ENCODE measurements at regions not wholly inside any gene's neighbourhood (a gene's known extent, or its start where the extent isn't known, plus 50 kb on each side); places are given as distances from the start of the nearest gene placed in this dataset.

DNA sequence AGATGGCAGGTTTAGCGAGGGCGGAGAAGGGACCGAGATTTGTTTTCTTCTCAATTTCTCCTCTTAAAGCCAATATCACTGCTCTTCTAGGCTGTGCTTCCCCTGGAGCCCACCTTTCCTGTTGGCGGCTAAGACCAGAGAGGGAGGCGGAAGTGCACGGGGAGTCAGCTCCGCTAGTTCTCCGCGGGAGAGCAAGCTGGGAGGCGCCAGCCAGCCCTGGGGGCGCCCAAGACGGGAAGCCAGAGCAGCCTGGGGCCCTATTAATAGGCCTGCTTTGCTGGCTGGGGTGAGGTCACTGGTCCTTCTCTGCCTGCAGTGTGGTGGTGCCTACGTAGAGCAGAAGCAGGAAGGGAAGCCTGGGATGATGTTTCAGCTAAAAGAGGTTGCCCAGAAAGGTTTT, 61.6 kb downstream of the LSM5 start:
- Mint-ChIP-seq H3K4me1 (peaks cover 0 to 2% (median 0%) of the 10 kb centered on the region in 4 donors), H3K27me3 (peaks cover 45% of the 10 kb centered on the region), H3K36me3 (no peaks in the 10 kb centered on the region), H3K9me3 (peaks cover 0 to 17% (median 0%) of the 10 kb centered on the region in 7 donors), H3K27ac (no peak overlapping the region), H3K4me3 (no peak overlapping the region)
- ATAC-seq (ENCODE audit: low read depth in 2 of 2): no peak
- no peak for DNase-seq
- Histone ChIP-seq H3K4me1 (ENCODE audit: control insufficient read depth, insufficient read depth, low read length, poor library complexity, severe bottlenecking) (no peaks in the 10 kb centered on the region), H3K4me3 (ENCODE audit: low read depth, low read length) (no peak overlapping the region), H3K36me3 (ENCODE audit: control insufficient read depth, insufficient read depth, low read length) (no peaks in the 10 kb centered on the region), H3K9me3 (ENCODE audit: control insufficient read depth in 2 of 2, low read length in 2 of 2) (peaks cover 0 to 15% of the 10 kb centered on the region in 2 experiments), H3K27ac (ENCODE audit: insufficient read depth, low read length, poor library complexity, severe bottlenecking) (no peak overlapping the region), H3K27me3 (ENCODE audit: control insufficient read depth, insufficient read depth, low read length) (peaks cover 16% of the 10 kb centered on the region)

GRCh38 chr7:32427769-32428291, 62.4 kb downstream of the LSM5 start:
- H3K4me3 Mint-ChIP-seq: no peak overlapping the region
- peak; percentile 2 to 70 (median 52) for DNase-seq
- H3K4me1 Mint-ChIP-seq: peaks cover 0 to 2% (median 0%) of the 10 kb centered on the region in 4 donors
- peaks cover 45% of the 10 kb centered on the region for H3K27me3 Mint-ChIP-seq
- no peak overlapping the region for H3K27ac Mint-ChIP-seq
- H3K4me3 ChIP-seq (ENCODE audit: low read depth, low read length): no peak overlapping the region
- H3K4me1 ChIP-seq (ENCODE audit: control insufficient read depth, insufficient read depth, low read length, poor library complexity, severe bottlenecking): no peaks in the 10 kb centered on the region
- H3K9me3 ChIP-seq (ENCODE audit: control insufficient read depth in 2 of 2, low read length in 2 of 2): peaks cover 0 to 15% of the 10 kb centered on the region in 2 experiments
- H3K27me3 ChIP-seq (ENCODE audit: control insufficient read depth, insufficient read depth, low read length): peaks cover 16% of the 10 kb centered on the region
- peak in 1 of 2 donors; percentile 25 for ATAC-seq (ENCODE audit: low read depth in 2 of 2)
- H3K36me3 ChIP-seq (ENCODE audit: control insufficient read depth, insufficient read depth, low read length): no peaks in the 10 kb centered on the region
- no peaks in the 10 kb centered on the region for H3K36me3 Mint-ChIP-seq
- H3K27ac ChIP-seq (ENCODE audit: insufficient read depth, low read length, poor library complexity, severe bottlenecking): no peak overlapping the region
- H3K9me3 Mint-ChIP-seq: peaks cover 0 to 17% (median 0%) of the 10 kb centered on the region in 7 donors

DNA sequence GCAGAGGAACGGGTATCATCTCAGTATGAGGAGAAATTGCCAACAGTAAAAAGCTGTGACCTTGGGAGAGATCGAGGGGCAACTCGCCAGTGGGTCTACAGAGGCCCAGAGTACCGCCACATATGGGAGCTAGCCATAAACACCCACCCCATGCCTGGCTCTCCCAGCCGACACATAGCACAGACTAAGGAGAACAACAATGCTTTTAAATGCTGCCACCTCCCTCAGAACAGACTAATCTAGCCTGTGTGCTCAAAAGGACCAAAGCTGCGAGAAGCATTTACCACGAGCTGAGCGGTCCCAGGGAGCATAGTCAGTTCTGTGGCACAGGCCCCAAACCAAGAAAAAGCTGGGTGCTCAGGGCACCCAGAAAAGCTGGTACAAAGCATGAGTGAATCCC, 73.3 kb downstream of the LSM5 start:
- DNase-seq (no peak), ATAC-seq (ENCODE audit: low read depth in 2 of 2) (no peak)
- H3K4me3 ChIP-seq (ENCODE audit: low read depth, low read length): no peak overlapping the region
- Mint-ChIP-seq H3K36me3 (no peaks in the 10 kb centered on the region), H3K9me3 (peaks cover 0 to 2% (median 0%) of the 10 kb centered on the region in 7 donors), H3K27ac (no peak overlapping the region), H3K4me3 (no peak overlapping the region), H3K27me3 (no peaks in the 10 kb centered on the region), H3K4me1 (no peaks in the 10 kb centered on the region)
- H3K36me3 ChIP-seq (ENCODE audit: control insufficient read depth, insufficient read depth, low read length): no peaks in the 10 kb centered on the region
- no peaks in the 10 kb centered on the region for H3K9me3 ChIP-seq (ENCODE audit: control insufficient read depth in 2 of 2, low read length in 2 of 2)
- peaks cover 2% of the 10 kb centered on the region for H3K27me3 ChIP-seq (ENCODE audit: control insufficient read depth, insufficient read depth, low read length)
- H3K4me1 ChIP-seq (ENCODE audit: control insufficient read depth, insufficient read depth, low read length, poor library complexity, severe bottlenecking): no peaks in the 10 kb centered on the region
- H3K27ac ChIP-seq (ENCODE audit: insufficient read depth, low read length, poor library complexity, severe bottlenecking): no peak overlapping the region

DNA sequence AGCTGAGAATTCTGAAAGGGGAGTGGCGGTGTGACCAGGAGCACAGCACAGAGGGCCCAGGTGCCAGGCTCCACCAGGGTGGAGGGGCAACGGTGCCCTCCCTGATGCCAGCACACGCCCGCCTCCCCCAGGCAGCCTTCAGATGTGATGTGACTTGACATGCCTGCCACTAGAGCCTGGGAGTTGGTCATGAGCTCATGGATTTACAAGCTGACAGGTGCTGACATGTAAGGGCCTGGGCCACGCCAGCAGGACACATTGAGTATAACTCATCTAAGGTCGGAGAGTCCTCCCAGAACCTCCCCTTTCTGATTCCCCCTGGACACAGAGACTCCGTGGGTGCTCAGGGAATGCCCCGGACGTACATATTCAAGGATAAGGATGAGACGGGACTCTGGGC, 74.2 kb downstream of the LSM5 start:
- H3K36me3 ChIP-seq (ENCODE audit: control insufficient read depth, insufficient read depth, low read length): no peaks in the 10 kb centered on the region
- no peaks in the 10 kb centered on the region for H3K27me3 Mint-ChIP-seq
- peaks cover 0 to 2% (median 0%) of the 10 kb centered on the region in 7 donors for H3K9me3 Mint-ChIP-seq
- H3K27ac Mint-ChIP-seq: no peak overlapping the region
- no peak overlapping the region for H3K4me3 Mint-ChIP-seq
- H3K4me1 Mint-ChIP-seq: no peaks in the 10 kb centered on the region
- H3K9me3 ChIP-seq (ENCODE audit: control insufficient read depth in 2 of 2, low read length in 2 of 2): no peaks in the 10 kb centered on the region
- no peak for ATAC-seq (ENCODE audit: low read depth in 2 of 2)
- H3K4me1 ChIP-seq (ENCODE audit: control insufficient read depth, insufficient read depth, low read length, poor library complexity, severe bottlenecking): no peaks in the 10 kb centered on the region
- H3K36me3 Mint-ChIP-seq: no peaks in the 10 kb centered on the region
- H3K27ac ChIP-seq (ENCODE audit: insufficient read depth, low read length, poor library complexity, severe bottlenecking): no peak overlapping the region
- DNase-seq: no peak
- no peaks in the 10 kb centered on the region for H3K27me3 ChIP-seq (ENCODE audit: control insufficient read depth, insufficient read depth, low read length)
- H3K4me3 ChIP-seq (ENCODE audit: low read depth, low read length): no peak overlapping the region

DNA sequence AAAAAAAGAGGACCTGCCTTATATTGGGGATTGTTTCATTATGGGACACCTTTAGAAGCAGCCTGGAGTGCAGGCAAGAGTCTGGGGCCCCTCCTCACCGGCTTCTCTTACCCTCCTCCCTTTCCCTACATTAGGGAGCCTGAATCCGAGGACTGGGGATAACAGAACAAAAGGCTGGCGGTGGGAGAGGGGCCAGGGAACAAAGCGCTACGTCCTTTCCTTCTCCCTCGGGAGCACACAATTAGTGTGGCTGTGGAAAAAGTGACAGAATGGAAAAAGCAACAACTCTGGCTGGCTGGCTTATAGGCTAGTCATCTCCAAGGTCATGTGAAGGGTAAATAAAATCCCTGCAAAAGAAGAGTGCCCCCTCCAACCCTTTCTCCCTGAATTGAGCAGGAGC, 74.7 kb downstream of the LSM5 start:
- Mint-ChIP-seq H3K9me3 (peaks cover 0 to 2% (median 0%) of the 10 kb centered on the region in 7 donors), H3K4me1 (no peaks in the 10 kb centered on the region), H3K4me3 (no peak overlapping the region), H3K27me3 (no peaks in the 10 kb centered on the region), H3K36me3 (no peaks in the 10 kb centered on the region), H3K27ac (no peak overlapping the region)
- no peaks in the 10 kb centered on the region for H3K27me3 ChIP-seq (ENCODE audit: control insufficient read depth, insufficient read depth, low read length)
- DNase-seq (no peak), ATAC-seq (ENCODE audit: low read depth in 2 of 2) (no peak)
- H3K4me3 ChIP-seq (ENCODE audit: low read depth, low read length): no peak overlapping the region
- H3K4me1 ChIP-seq (ENCODE audit: control insufficient read depth, insufficient read depth, low read length, poor library complexity, severe bottlenecking): no peaks in the 10 kb centered on the region
- H3K27ac ChIP-seq (ENCODE audit: insufficient read depth, low read length, poor library complexity, severe bottlenecking): no peak overlapping the region
- no peaks in the 10 kb centered on the region for H3K36me3 ChIP-seq (ENCODE audit: control insufficient read depth, insufficient read depth, low read length)
- H3K9me3 ChIP-seq (ENCODE audit: control insufficient read depth in 2 of 2, low read length in 2 of 2): no peaks in the 10 kb centered on the region

DNA sequence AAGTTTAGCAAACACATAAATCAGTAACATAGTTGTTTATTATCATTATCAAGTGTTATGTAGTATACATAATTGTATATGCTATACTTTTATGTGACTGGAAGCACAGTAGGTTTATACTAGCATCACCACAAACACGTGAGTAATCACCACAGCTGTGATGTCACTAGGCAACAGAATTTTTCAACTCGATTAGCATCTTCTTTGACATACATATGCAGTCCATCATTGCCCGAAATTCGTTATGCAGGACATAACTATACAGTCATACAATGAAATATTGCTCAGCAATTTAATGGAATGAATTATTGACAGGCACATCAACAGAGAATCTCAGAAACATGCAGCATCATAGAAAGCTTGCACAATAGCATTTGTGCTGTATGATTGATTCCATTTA, 77.7 kb downstream of the LSM5 start:
- H3K27ac ChIP-seq (ENCODE audit: insufficient read depth, low read length, poor library complexity, severe bottlenecking): no peak overlapping the region
- H3K9me3 ChIP-seq (ENCODE audit: control insufficient read depth in 2 of 2, low read length in 2 of 2): no peaks in the 10 kb centered on the region
- Mint-ChIP-seq H3K27ac (peak overlapping the region in 1 of 3 donors; percentile 27), H3K4me1 (no peaks in the 10 kb centered on the region), H3K27me3 (no peaks in the 10 kb centered on the region), H3K36me3 (no peaks in the 10 kb centered on the region), H3K9me3 (peaks cover 0 to 2% (median 0%) of the 10 kb centered on the region in 7 donors), H3K4me3 (no peak overlapping the region)
- no peak overlapping the region for H3K4me3 ChIP-seq (ENCODE audit: low read depth, low read length)
- no peak for ATAC-seq (ENCODE audit: low read depth in 2 of 2)
- DNase-seq: no peak
- H3K36me3 ChIP-seq (ENCODE audit: control insufficient read depth, insufficient read depth, low read length): no peaks in the 10 kb centered on the region
- H3K27me3 ChIP-seq (ENCODE audit: control insufficient read depth, insufficient read depth, low read length): no peaks in the 10 kb centered on the region
- no peaks in the 10 kb centered on the region for H3K4me1 ChIP-seq (ENCODE audit: control insufficient read depth, insufficient read depth, low read length, poor library complexity, severe bottlenecking)

- Histone ChIP-seq H3K27ac (ENCODE audit: insufficient read depth, low read length, poor library complexity, severe bottlenecking) (no peak overlapping the region), H3K4me1 (ENCODE audit: control insufficient read depth, insufficient read depth, low read length, poor library complexity, severe bottlenecking) (no peaks in the 10 kb centered on the region), H3K36me3 (ENCODE audit: control insufficient read depth, insufficient read depth, low read length) (no peaks in the 10 kb centered on the region), H3K4me3 (ENCODE audit: low read depth, low read length) (no peak overlapping the region), H3K9me3 (ENCODE audit: control insufficient read depth in 2 of 2, low read length in 2 of 2) (no peaks in the 10 kb centered on the region), H3K27me3 (ENCODE audit: control insufficient read depth, insufficient read depth, low read length) (no peaks in the 10 kb centered on the region)
- H3K27me3 Mint-ChIP-seq: no peaks in the 10 kb centered on the region
- no peak overlapping the region for H3K27ac Mint-ChIP-seq
- DNase-seq: no peak
- H3K4me3 Mint-ChIP-seq: no peak overlapping the region
- H3K9me3 Mint-ChIP-seq: peaks cover 0 to 2% (median 0%) of the 10 kb centered on the region in 7 donors
- ATAC-seq (ENCODE audit: low read depth in 2 of 2): no peak
- H3K36me3 Mint-ChIP-seq: no peaks in the 10 kb centered on the region
- no peaks in the 10 kb centered on the region for H3K4me1 Mint-ChIP-seq
Measured at GRCh38 chr7:32410545-32410944, 79.6 kb downstream of the LSM5 start.

DNA sequence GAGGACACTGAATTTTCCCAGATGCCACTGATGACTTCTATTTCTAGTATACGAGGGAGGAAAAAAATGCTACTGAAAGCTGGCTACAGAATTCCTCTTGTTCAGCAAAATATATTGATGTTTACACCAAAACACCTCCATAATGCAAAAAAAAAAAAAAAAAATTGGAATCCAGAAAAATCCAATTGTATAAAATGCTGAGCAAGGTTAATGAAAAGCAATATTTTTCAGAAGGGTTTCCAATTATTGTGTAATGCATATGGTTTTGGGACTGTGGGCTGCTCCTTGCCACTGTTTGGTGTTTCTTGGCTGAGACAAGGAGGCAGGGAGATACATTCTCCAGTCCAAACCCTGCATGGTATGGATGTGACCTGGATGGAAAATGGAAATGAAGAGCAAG, 83.8 kb downstream of the LSM5 start:
- Histone ChIP-seq H3K36me3 (ENCODE audit: control insufficient read depth, insufficient read depth, low read length) (no peaks in the 10 kb centered on the region), H3K4me1 (ENCODE audit: control insufficient read depth, insufficient read depth, low read length, poor library complexity, severe bottlenecking) (no peaks in the 10 kb centered on the region), H3K27me3 (ENCODE audit: control insufficient read depth, insufficient read depth, low read length) (no peaks in the 10 kb centered on the region), H3K4me3 (ENCODE audit: low read depth, low read length) (no peak overlapping the region), H3K9me3 (ENCODE audit: control insufficient read depth in 2 of 2, low read length in 2 of 2) (no peaks in the 10 kb centered on the region), H3K27ac (ENCODE audit: insufficient read depth, low read length, poor library complexity, severe bottlenecking) (no peak overlapping the region)
- ATAC-seq (ENCODE audit: low read depth in 2 of 2) (no peak), DNase-seq (no peak)
- Mint-ChIP-seq H3K27me3 (peaks cover 4% of the 10 kb centered on the region), H3K9me3 (peaks cover 0 to 2% (median 0%) of the 10 kb centered on the region in 7 donors), H3K4me3 (no peak overlapping the region), H3K4me1 (no peaks in the 10 kb centered on the region), H3K36me3 (no peaks in the 10 kb centered on the region), H3K27ac (no peak overlapping the region)
